ENCODE measurements at regions not wholly inside any gene's neighbourhood (a gene's known extent, or its start where the extent isn't known, plus 50 kb on each side); places are given as distances from the start of the nearest gene placed in this dataset.

DNA sequence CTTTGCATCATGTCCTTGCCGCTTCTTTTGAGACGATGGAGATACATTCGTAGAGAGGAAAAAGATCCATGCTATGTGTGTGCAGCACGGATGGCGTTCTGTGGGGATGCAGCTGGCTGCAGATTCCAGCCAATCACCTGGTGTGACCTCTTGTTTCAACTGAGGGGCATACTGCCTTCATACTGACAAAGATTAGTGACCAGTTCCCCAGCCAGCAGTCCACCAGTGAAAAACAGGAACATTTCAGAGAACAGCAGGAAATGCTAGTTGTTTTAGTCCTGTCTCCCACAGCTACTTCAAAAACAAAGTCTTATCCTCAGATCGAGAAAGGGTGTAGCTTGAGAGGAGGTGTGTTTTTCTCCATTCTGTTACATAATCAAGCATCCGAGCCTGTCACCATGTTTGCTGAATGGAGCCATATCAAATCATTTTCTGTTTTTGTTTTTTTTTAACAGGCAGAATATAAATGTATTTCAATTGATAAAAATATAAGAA, 255.7 kb upstream of the FMN2 start:
- no peak overlapping the region for H4K5ac ChIP-seq (ENCODE audit: insufficient read length, low read depth, low read length)
- H3K79me1 ChIP-seq (ENCODE audit: low read depth, low read length) = no peaks in the 10 kb centered on the region
- H3K9me3 ChIP-seq (ENCODE audit: insufficient read depth in 2 of 2, low read depth in 1 of 2, low read length in 1 of 2) = no peaks in the 10 kb centered on the region
- H3K14ac ChIP-seq (ENCODE audit: insufficient read length) = no peak overlapping the region
- H3K27me3 ChIP-seq (replicated peaks in 1 of 4; ENCODE audit: control insufficient read depth in 3 of 4, extremely low read depth in 1 of 4, insufficient read depth in 3 of 4, low read length in 3 of 4) = no peaks in the 10 kb centered on the region
- no peak overlapping the region for H3K9ac ChIP-seq (replicated peaks in 1 of 4; ENCODE audit: extremely low read depth in 1 of 4, low read depth in 3 of 4, low read length in 3 of 4)
- H3K4me1 ChIP-seq (replicated peaks in 1 of 4; ENCODE audit: control insufficient read depth in 3 of 4, insufficient read depth in 4 of 4, low read length in 3 of 4) = peaks cover 0 to 5% (median 0%) of the 10 kb centered on the region in 4 experiments; a peak in 2 of 7 replicates
- H2AFZ ChIP-seq (ENCODE audit: low read length) = no peak overlapping the region
- no peak overlapping the region for H3K4me2 ChIP-seq (ENCODE audit: insufficient read depth in 1 of 2, low read depth in 2 of 2, low read length in 2 of 2)
- H2BK15ac ChIP-seq (ENCODE audit: low read length) = no peak overlapping the region
- FAIRE-seq (no peak), DNase-seq (ENCODE audit: low read depth in 1 of 2, low spot score in 2 of 2) (no peak)
- no peaks in the 10 kb centered on the region for H4K20me1 ChIP-seq (replicated peaks in 1 of 2; ENCODE audit: control insufficient read depth in 1 of 2, insufficient read depth in 2 of 2, low read length in 2 of 2)
- no peak overlapping the region for H2AK5ac ChIP-seq (ENCODE audit: low read depth, low read length)
- TF ChIP-seq POU5F1 (IDR thresholded peaks at IDR 0.05; ENCODE audit: low read depth, low read length) (no peak), EP300 (IDR thresholded peaks at IDR 0.05; ENCODE audit: borderline replicate concordance in 1 of 2, low read depth in 2 of 2, low read length in 2 of 2) (no peak), HDAC2 (IDR thresholded peaks at IDR 0.05; ENCODE audit: borderline replicate concordance in 1 of 2, low read depth in 2 of 2, low read length in 2 of 2) (no peak), SIX5 (IDR thresholded peaks at IDR 0.05; ENCODE audit: low read depth, low read length) (no peak), SUZ12 (IDR thresholded peaks at IDR 0.05; ENCODE audit: low read length) (no peak), CHD2 (IDR thresholded peaks at IDR 0.05; ENCODE audit: low read length) (no peak), TEAD4 (IDR thresholded peaks at IDR 0.05; ENCODE audit: low read depth, low read length) (no peak), ZNF274 (IDR thresholded peaks at IDR 0.05; ENCODE audit: borderline replicate concordance, extremely low read depth, low read length) (no peak), TAF1 (IDR thresholded peaks at IDR 0.05; ENCODE audit: low read depth, low read length) (no peak), SIN3A (conservative IDR thresholded peaks at IDR 0.05 in 1 of 2, IDR thresholded peaks at IDR 0.05 in 1 of 2; ENCODE audit: low read depth in 1 of 2, low read length in 2 of 2) (no peak), RXRA (IDR thresholded peaks at IDR 0.05; ENCODE audit: insufficient read depth, low read depth, low read length) (no peak), KDM1A (IDR thresholded peaks at IDR 0.05; ENCODE audit: borderline replicate concordance, low read length) (no peak), SRF (IDR thresholded peaks at IDR 0.05; ENCODE audit: low read depth, low read length) (no peak)
- no peak overlapping the region for H2BK12ac ChIP-seq (ENCODE audit: low read depth, low read length)
- no peak overlapping the region for H3K23ac ChIP-seq (ENCODE audit: insufficient read length)
- no peak overlapping the region for H2BK120ac ChIP-seq (replicated peaks; ENCODE audit: low read depth, low read length)
- H3K79me2 ChIP-seq (ENCODE audit: control insufficient read depth in 1 of 2, insufficient read depth in 2 of 2, low read length in 2 of 2) = no peaks in the 10 kb centered on the region
- ChIA-PET POLR2A (ENCODE audit: partially characterized antibody) (no interaction called here), CTCF (ENCODE audit: partially characterized antibody) (interaction anchor here (1.3 kb wide), 1 partner anchor 74 kb away, joined by 3 read pairs; no protein-coding TSS in a partner anchor)
- no peak overlapping the region for H2BK5ac ChIP-seq (ENCODE audit: low read depth, low read length)
- H4K8ac ChIP-seq (ENCODE audit: extremely low read depth, insufficient read depth, low read length) = no peak overlapping the region; the same call in 1 of the 2 replicates
- no peak overlapping the region for H3K56ac ChIP-seq (replicated peaks; ENCODE audit: insufficient read length, low read depth, low read length)
- H3K23me2 ChIP-seq (ENCODE audit: low read depth, low read length) = no peaks in the 10 kb centered on the region
- no peak overlapping the region for H2BK20ac ChIP-seq (ENCODE audit: low read length)
- H3K4ac ChIP-seq (replicated peaks; ENCODE audit: insufficient read length, low read depth, low read length) = no peak overlapping the region
- no peak overlapping the region for H4K91ac ChIP-seq (replicated peaks; ENCODE audit: insufficient read length, low read length)
- H3K18ac ChIP-seq (ENCODE audit: extremely low read depth, low read length) = no peak overlapping the region
- H3K27ac ChIP-seq (ENCODE audit: low read depth, low read length) = no peak overlapping the region
- H3K4me3 ChIP-seq (ENCODE audit: extremely low read depth in 1 of 4, insufficient read depth in 2 of 4, low read depth in 3 of 4, low read length in 4 of 4) = no peak overlapping the region
- H3K36me3 ChIP-seq (ENCODE audit: control insufficient read depth in 2 of 4, insufficient read depth in 4 of 4, low read length in 3 of 4) = no peaks in the 10 kb centered on the region
- WGBS, 2 experiments (ENCODE audit: extremely low coverage in 1 of 2, insufficient coverage in 1 of 2, insufficient read length in 1 of 2, insufficient replicate concordance in 2 of 2, low coverage in 1 of 2, low lambda C conversion rate in 2 of 2, missing lambda C conversion rate in 1 of 2) = 90% methylated on average over 7 of the region's 7 CpGs; no CpG with 5 or more reads in 1 of the 2 experiments

Data from H1 (cell line).